ENCODE measurements at regions not wholly inside any gene's neighbourhood (a gene's known extent, or its start where the extent isn't known, plus 50 kb on each side); places are given as distances from the start of the nearest gene placed in this dataset.

DNA sequence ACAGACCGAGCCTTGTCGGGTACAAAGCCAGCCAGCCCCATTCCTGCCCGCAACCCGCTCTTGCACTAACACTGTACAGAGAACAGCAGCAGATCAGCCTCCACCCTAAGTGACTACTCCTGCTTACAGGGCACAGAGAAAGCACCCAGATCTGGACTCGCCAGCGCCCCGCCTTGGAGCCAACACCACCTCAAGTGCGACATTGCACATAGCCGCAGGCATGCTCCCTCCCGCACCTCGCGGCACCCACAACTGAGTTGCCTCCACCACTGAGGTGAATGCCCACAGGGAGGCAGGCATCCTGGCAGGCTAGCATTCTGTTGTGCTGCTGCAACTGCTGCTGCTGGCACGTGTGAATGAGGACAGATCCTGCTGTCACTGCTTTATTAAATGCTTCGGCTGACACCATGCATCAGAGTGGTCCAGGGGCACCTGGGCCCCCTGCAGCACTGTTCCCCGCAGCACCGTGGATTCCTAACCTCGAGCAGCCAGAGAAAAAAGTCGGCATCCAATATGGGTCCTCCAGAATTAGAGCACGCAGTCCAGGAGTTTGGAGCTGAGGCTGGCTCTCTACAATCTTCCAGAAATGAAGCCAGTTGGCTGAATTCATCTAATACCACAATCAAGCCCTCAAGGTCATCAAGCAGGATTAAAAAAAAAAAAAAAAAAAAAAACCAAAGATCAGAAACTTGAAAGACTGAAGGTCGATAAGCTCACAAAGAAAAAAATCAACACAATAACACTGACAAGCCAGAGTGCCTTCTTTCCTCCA lies 352.9 kb downstream of the GASK1B start:
- no peaks in the 10 kb centered on the region for H3K4me1 ChIP-seq
- DNase-seq, result no peak
- intact Hi-C loops (cut with DNase I), result no loop called here
- 89 to 90% (median 90%) methylated on average over 20 of the region's 20 CpGs for whole genome bisulfite sequencing, 3 donors
- no peaks in the 10 kb centered on the region for H3K9me3 ChIP-seq
- H3K4me3 ChIP-seq, result no peak overlapping the region
- H3K27me3 ChIP-seq (ENCODE audit: insufficient read depth in 3 of 3, low read length in 2 of 3), result no peaks in the 10 kb centered on the region
- TF ChIP-seq CTCF (IDR thresholded peaks at IDR 0.05), result no peak
- no peaks in the 10 kb centered on the region for H3K36me3 ChIP-seq (ENCODE audit: insufficient read depth in 1 of 2, low read depth in 1 of 2)
- no peak overlapping the region for H3K27ac ChIP-seq
- ATAC-seq, result no peak

DNA sequence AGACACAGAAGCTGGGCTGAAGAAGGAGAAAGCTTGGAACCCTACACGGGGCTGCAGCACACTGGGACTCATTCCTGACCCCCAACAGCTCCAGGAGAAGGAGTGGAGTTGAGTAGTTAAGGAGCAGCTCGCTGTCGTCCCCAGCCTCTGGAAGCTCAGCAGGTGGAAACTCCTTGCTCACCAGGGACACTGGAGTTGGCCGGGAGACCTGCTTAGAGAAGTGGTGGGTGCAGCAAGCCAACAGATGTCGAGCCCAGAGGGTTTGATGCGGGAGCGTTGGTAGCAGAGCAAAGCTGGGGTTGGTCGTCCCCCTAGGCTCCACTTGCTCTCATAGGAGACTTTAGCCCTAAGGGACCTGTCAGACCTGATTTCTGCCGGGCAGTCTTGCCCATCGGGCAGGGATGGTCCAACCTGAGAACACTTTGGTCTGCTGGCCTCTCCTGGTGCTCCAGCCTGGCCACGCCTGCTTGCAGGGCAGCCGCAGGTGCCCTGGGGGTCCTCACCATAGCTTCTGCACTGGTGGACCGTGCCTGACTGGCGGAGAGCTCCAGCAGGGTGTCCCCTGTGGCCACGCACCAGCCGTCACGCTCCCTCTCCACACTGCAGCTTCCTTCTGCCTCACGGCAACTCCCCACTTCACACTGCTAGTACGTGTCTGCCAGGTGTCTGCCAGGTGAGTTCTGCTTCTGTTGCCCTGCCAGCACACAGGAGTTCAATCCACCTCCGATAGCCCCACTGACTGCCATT lies 353.7 kb downstream of the GASK1B start:
- intact Hi-C loops (cut with DNase I), result no loop called here

GRCh38 chr4:157810137-157810774 lies 362.6 kb downstream of the GASK1B start:
- no peak for ATAC-seq
- DNase-seq, result no peak

More for the DNA sequence above, 353.7 kb downstream of the GASK1B start:
- Histone ChIP-seq H3K9me3 (no peaks in the 10 kb centered on the region), H3K4me1 (no peaks in the 10 kb centered on the region), H3K36me3 (ENCODE audit: insufficient read depth in 1 of 2, low read depth in 1 of 2) (no peaks in the 10 kb centered on the region), H3K27me3 (ENCODE audit: insufficient read depth in 3 of 3, low read length in 2 of 3) (no peaks in the 10 kb centered on the region), H3K27ac (no peak overlapping the region), H3K4me3 (no peak overlapping the region)
- ATAC-seq, result no peak
- 87 to 91% (median 88%) methylated on average over 19 to 20 of the region's 20 CpGs for WGBS, 3 donors
- TF ChIP-seq CTCF (IDR thresholded peaks at IDR 0.05), result no peak
- DNase-seq, result no peak

DNA sequence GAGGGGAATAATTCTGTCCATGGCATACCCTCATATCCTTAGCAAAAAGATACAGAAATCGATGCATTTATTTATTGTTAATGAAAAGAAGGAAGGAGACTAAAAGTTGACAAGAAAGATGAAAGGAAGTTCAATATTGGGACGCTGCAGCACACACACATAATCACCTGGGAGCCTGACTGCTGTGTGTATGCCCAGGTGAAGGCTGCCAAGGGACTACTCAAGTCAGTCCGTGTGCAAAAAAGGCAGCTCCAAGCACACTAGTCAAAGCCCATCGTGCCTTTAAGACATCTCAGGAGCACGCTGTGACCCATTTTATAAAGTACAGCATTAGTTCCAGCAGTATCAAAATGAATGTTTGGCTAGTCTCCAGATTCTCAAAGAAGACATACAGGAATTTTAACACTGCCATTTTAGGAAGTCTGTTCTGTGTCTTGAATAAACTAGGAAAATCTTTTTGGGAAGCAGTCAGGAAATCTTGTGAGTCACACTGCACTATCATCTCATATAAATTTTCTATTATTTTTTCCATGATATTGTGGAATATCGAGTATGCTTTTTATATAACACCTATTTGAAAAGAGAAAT lies 363.9 kb downstream of the GASK1B start:
- Histone ChIP-seq H3K36me3 (ENCODE audit: insufficient read depth in 1 of 2, low read depth in 1 of 2) (no peaks in the 10 kb centered on the region), H3K4me1 (no peaks in the 10 kb centered on the region), H3K4me3 (no peak overlapping the region), H3K9me3 (no peaks in the 10 kb centered on the region), H3K27ac (no peak overlapping the region), H3K27me3 (ENCODE audit: insufficient read depth in 3 of 3, low read length in 2 of 3) (no peaks in the 10 kb centered on the region)
- ATAC-seq (no peak), DNase-seq (no peak)
- WGBS, 3 donors, result 53 to 57% (median 57%) methylated on average over 6 of the region's 6 CpGs
- TF ChIP-seq CTCF (IDR thresholded peaks at IDR 0.05), result no peak
- intact Hi-C loops (cut with DNase I), result no loop called here

More at GRCh38 chr4:157810137-157810774, 362.6 kb downstream of the GASK1B start:
- intact Hi-C loops (cut with DNase I), result no loop called here
- Histone ChIP-seq H3K9me3 (no peaks in the 10 kb centered on the region), H3K4me1 (no peaks in the 10 kb centered on the region), H3K36me3 (ENCODE audit: insufficient read depth in 1 of 2, low read depth in 1 of 2) (no peaks in the 10 kb centered on the region), H3K27ac (no peak overlapping the region), H3K4me3 (no peak overlapping the region), H3K27me3 (ENCODE audit: insufficient read depth in 3 of 3, low read length in 2 of 3) (no peaks in the 10 kb centered on the region)
- TF ChIP-seq CTCF (IDR thresholded peaks at IDR 0.05), result no peak

Measured in psoas muscle (tissue), 7 donors.